ENCODE measurements at regions not wholly inside any gene's neighbourhood (a gene's known extent, or its start where the extent isn't known, plus 50 kb on each side); places are given as distances from the start of the nearest gene placed in this dataset.

GRCh38 chr9:106017198-106017740 is 322.9 kb downstream of the TMEM38B start (continued):
- no peak for TF ChIP-seq CHD7 (IDR thresholded peaks at IDR 0.05; ENCODE audit: insufficient replicate concordance, low read length)
- TF ChIP-seq BACH1 (IDR thresholded peaks at IDR 0.05; ENCODE audit: low read length), result no peak
- TF ChIP-seq KDM5A (IDR thresholded peaks at IDR 0.05; ENCODE audit: low read length), result no peak
- no peak for TF ChIP-seq CBX8 (IDR thresholded peaks at IDR 0.05; ENCODE audit: borderline replicate concordance, low read depth, low read length)
- TF ChIP-seq MAFK (IDR thresholded peaks at IDR 0.05; ENCODE audit: low read depth, low read length), result no peak

Data from H1 (cell line).